Putamen (tissue), 1 donor: ENCODE measurements at regions not wholly inside any gene's neighbourhood (a gene's known extent, or its start where the extent isn't known, plus 50 kb on each side); places are given as distances from the start of the nearest gene placed in this dataset.
"Not testable (repeated sequence)": the region's sequence is repeated elsewhere in the genome, so short reads cannot be mapped to it uniquely, and the experiment has no call there.

Experiments
- DNase-seq: peaks from one replicate; pipeline ENCODE4 v3.0.0-alpha.2; 2016; ENCODE audit warnings: low spot score

- no peak for DNase-seq
Measured at GRCh38 chr1:41981796-41982195, 63.1 kb upstream of the HIVEP3 start.

- no peak for DNase-seq
Measured at GRCh38 chr1:41980827-41981653, 62.3 kb upstream of the HIVEP3 start.

GRCh38 chr1:41978986-41979385, 60.3 kb upstream of the HIVEP3 start:
- DNase-seq: no peak

GRCh38 chr1:41977326-41977725, 58.6 kb upstream of the HIVEP3 start:
- no peak for DNase-seq

GRCh38 chr1:41976671-41977070, 57.9 kb upstream of the HIVEP3 start:
- no peak for DNase-seq

GRCh38 chr1:41975850-41976569, 57.3 kb upstream of the HIVEP3 start:
- no peak for DNase-seq

GRCh38 chr1:41975121-41975520, 56.4 kb upstream of the HIVEP3 start:
- DNase-seq: no peak

GRCh38 chr1:41968557-41968956, 49.8 kb upstream of the HIVEP3 start:
- not testable (repeated sequence) for DNase-seq
